ENCODE measurements at regions not wholly inside any gene's neighbourhood (a gene's known extent, or its start where the extent isn't known, plus 50 kb on each side); places are given as distances from the start of the nearest gene placed in this dataset.
"Not testable (repeated sequence)": the region's sequence is repeated elsewhere in the genome, so short reads cannot be mapped to it uniquely, and the experiment has no call there.

DNA sequence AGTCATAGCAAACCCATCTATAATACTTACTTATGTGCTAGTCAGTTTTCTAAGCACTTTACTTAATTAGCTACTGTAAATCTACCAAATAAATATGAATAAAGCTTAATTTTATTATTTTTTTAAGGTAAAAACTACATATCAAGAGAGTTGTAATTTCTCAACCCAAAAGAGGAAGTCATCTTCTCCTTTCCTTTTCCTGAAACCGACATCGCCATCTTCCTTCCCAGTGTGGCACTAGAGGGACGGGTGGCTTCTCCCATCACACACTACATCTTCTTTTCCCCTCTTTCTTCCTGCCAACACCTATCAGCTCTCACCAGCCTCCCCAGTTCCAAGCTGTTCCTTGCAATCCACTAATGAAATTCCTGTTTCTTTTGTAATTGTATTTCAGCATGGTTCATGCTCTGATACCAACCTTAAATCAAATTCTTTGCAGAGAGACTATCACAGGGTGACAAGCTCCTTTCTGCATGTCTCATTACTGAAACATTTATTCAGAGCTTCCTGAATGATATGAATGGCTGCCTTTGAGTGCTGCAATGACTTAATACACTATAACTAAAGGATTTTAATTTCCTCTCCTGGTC, 251.6 kb upstream of the FAM78B start:
- H3K9me3 Mint-ChIP-seq (ENCODE audit: insufficient read depth) = no peaks in the 10 kb centered on the region
- no peak overlapping the region for H3K4me3 Mint-ChIP-seq
- H3K27ac Mint-ChIP-seq = no peak overlapping the region
- POLR2A ChIA-PET = no interaction called here
- CTCF ChIA-PET = no interaction called here
- ATAC-seq (no peak), DNase-seq (no peak)
- peaks cover 3% of the 10 kb centered on the region for H3K27me3 Mint-ChIP-seq (ENCODE audit: low read depth)
- H3K4me1 Mint-ChIP-seq (ENCODE audit: low read depth) = no peaks in the 10 kb centered on the region
- H3K36me3 Mint-ChIP-seq (ENCODE audit: low read depth) = no peaks in the 10 kb centered on the region

DNA sequence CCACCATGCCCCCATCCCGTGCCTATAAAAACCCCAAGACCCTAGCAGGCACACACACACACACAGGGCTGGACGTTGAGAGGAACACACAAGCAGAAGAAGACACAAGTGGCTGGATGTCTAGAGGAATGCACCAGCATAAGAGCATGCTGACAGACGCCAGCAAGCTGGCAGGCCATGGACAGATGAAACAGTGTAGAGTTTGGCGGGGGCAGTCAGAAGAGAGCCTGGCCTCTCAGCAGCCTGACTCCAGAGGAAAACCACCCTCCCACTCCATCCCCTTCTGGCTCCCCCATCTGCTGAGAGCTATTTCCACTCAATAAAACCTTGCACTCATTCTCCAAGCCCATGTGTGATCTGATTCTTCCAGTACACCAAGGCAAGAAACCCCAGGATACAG, 255.8 kb upstream of the FAM78B start:
- ATAC-seq; H3K9me3 Mint-ChIP-seq (ENCODE audit: insufficient read depth); DNase-seq; H3K4me1 Mint-ChIP-seq (ENCODE audit: low read depth); POLR2A ChIA-PET; H3K4me3 Mint-ChIP-seq; H3K27me3 Mint-ChIP-seq (ENCODE audit: low read depth); CTCF ChIA-PET; H3K27ac Mint-ChIP-seq; H3K36me3 Mint-ChIP-seq (ENCODE audit: low read depth): not testable (repeated sequence)

GRCh38 chr1:166432655-166433054, 265.9 kb upstream of the FAM78B start:
- no peaks in the 10 kb centered on the region for H3K36me3 Mint-ChIP-seq (ENCODE audit: low read depth)
- CTCF ChIA-PET = no interaction called here
- DNase-seq = no peak
- H3K27me3 Mint-ChIP-seq (ENCODE audit: low read depth) = no peaks in the 10 kb centered on the region
- no peaks in the 10 kb centered on the region for H3K9me3 Mint-ChIP-seq (ENCODE audit: insufficient read depth)
- no peaks in the 10 kb centered on the region for H3K4me1 Mint-ChIP-seq (ENCODE audit: low read depth)
- POLR2A ChIA-PET = no interaction called here
- H3K27ac Mint-ChIP-seq = no peak overlapping the region
- H3K4me3 Mint-ChIP-seq = no peak overlapping the region
- no peak for ATAC-seq

DNA sequence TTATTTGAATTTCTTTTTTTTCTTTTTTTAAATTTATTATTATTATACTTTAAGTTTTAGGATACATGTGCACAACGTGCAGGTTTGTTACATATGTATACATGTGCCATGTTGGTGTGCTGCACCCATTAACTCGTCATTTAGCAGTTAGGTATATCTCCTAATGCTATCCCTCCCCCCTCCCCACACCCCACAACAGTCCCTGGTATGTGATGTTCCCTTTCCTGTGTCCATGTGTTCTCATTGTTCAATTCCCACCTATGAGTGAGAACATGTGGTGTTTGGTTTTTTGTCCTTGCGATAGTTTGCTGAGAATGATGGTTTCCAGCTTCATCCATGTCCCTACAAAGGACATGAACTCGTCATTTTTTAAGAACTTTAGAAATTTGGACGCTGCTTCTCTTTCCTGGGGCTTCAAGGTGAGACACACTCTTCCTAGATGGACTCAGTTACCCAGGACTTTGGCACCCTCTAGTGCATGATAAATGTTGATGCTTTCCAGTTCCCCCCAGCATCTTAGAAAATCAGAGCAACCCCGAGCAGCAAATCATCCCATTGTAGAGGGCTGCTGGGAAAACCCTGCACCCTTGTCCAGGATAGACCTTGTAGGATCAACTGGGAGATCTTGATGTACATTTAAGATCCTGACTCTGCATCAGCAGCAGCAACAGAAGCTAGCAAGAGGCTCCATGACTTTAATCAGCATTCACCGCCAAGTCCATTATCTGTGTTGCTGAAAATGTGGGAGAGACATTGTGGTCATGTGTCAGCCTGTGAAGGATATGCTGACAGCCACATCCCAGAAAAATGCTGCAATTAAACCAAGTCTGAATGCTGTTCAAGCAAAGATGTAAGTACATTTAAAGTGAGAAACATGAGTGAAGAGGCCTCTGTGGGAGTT, 266.9 kb upstream of the FAM78B start:
- CTCF ChIA-PET; POLR2A ChIA-PET; ATAC-seq; H3K4me3 Mint-ChIP-seq; H3K27ac Mint-ChIP-seq; H3K36me3 Mint-ChIP-seq (ENCODE audit: low read depth); H3K4me1 Mint-ChIP-seq (ENCODE audit: low read depth); DNase-seq; H3K27me3 Mint-ChIP-seq (ENCODE audit: low read depth); H3K9me3 Mint-ChIP-seq (ENCODE audit: insufficient read depth): not testable (repeated sequence)

DNA sequence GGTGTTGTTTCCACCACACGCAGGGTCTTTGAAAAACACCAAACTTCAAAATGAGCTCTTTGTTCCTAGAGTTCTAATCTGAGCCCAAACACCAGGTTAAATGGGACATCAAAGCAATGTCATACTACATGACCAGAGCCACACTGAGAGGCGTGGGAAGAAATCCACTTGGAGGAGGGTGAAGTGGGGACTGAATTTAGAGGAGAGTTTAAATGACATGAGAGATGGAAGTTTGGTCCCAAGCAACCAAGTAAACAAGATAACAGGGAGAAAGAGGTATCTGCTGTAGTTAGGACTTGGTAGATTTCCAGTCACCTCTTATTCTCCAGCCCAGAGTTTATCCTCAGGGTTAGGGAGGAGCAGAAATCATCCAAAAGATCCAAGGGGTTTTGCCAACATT, 290.9 kb upstream of the FAM78B start:
- H3K9me3 Mint-ChIP-seq (ENCODE audit: insufficient read depth) = no peaks in the 10 kb centered on the region
- ChIA-PET POLR2A (no interaction called here), CTCF (no interaction called here)
- no peak for ATAC-seq
- H3K36me3 Mint-ChIP-seq (ENCODE audit: low read depth) = no peaks in the 10 kb centered on the region
- no peak for DNase-seq
- no peak overlapping the region for H3K27ac Mint-ChIP-seq
- no peak overlapping the region for H3K4me3 Mint-ChIP-seq
- no peaks in the 10 kb centered on the region for H3K4me1 Mint-ChIP-seq (ENCODE audit: low read depth)
- H3K27me3 Mint-ChIP-seq (ENCODE audit: low read depth) = peaks cover 4% of the 10 kb centered on the region

DNA sequence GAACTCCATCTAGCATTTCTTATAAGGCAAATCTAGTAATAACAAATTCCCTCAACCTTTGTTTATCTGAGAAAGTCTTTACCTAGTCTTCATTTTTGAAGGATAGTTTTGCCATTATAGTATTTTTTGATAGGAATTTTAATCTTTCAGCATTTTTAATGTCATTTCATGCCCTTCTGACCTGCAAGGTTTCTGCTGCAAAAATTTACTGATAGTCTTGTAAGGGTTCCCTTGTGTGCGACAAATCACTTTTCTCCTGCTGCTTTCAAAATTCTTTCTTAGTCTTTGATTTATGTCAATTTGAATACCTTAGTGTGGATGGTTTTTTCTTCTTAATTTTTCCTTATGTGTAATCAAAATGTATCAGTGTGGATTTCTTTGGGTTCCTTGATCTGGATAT, 297.5 kb upstream of the FAM78B start:
- H3K4me1 Mint-ChIP-seq (ENCODE audit: low read depth) = no peaks in the 10 kb centered on the region
- DNase-seq = no peak
- no peaks in the 10 kb centered on the region for H3K9me3 Mint-ChIP-seq (ENCODE audit: insufficient read depth)
- H3K4me3 Mint-ChIP-seq = no peak overlapping the region
- H3K27me3 Mint-ChIP-seq (ENCODE audit: low read depth) = peaks cover 7% of the 10 kb centered on the region
- ChIA-PET CTCF (interaction anchor here (0.7 to 1.2 kb wide), 2 partner anchors 15 to 25 kb away, joined by 3 to 5 read pairs; no protein-coding TSS in a partner anchor), POLR2A (no interaction called here)
- no peak overlapping the region for H3K27ac Mint-ChIP-seq
- no peaks in the 10 kb centered on the region for H3K36me3 Mint-ChIP-seq (ENCODE audit: low read depth)
- no peak for ATAC-seq

- H3K9me3 Mint-ChIP-seq (ENCODE audit: insufficient read depth) = no peaks in the 10 kb centered on the region
- no peaks in the 10 kb centered on the region for H3K4me1 Mint-ChIP-seq (ENCODE audit: low read depth)
- no peaks in the 10 kb centered on the region for H3K36me3 Mint-ChIP-seq (ENCODE audit: low read depth)
- POLR2A ChIA-PET = interaction anchor here (0.7 kb wide), 1 partner anchor 541 kb away, joined by 3 read pairs; no protein-coding TSS in a partner anchor
- no peak overlapping the region for H3K27ac Mint-ChIP-seq
- DNase-seq (no peak), ATAC-seq (no peak)
- no peak overlapping the region for H3K4me3 Mint-ChIP-seq
- H3K27me3 Mint-ChIP-seq (ENCODE audit: low read depth) = peaks cover 5% of the 10 kb centered on the region
- CTCF ChIA-PET = no interaction called here
Observed at GRCh38 chr1:166470014-166470413, 303.2 kb upstream of the FAM78B start.

DNA sequence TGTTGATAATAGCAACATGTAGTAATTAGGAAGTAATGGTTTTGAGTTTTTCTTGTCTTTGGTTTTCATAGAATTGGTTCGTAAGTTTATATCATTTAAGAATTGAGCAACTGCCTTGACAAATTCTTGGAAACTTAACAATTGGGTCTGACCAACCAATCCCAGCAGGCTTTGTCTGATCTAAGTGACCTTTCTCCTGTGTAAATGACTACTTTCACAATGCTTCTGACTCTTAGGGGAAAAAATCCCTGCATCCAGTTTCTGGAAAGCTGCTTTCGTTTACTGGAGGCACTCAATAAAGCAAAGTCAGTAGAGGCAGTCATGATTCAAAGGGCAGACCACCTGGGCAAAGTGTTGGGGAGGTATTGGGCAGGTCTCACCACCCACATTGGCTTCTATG, 303.6 kb upstream of the FAM78B start:
- Mint-ChIP-seq H3K9me3 (ENCODE audit: insufficient read depth) (no peaks in the 10 kb centered on the region), H3K27ac (no peak overlapping the region), H3K36me3 (ENCODE audit: low read depth) (no peaks in the 10 kb centered on the region), H3K27me3 (ENCODE audit: low read depth) (peaks cover 5% of the 10 kb centered on the region), H3K4me3 (no peak overlapping the region), H3K4me1 (ENCODE audit: low read depth) (no peaks in the 10 kb centered on the region)
- ATAC-seq = no peak
- ChIA-PET POLR2A (interaction anchor here (0.7 kb wide), 1 partner anchor 542 kb away, joined by 3 read pairs; no protein-coding TSS in a partner anchor), CTCF (no interaction called here)
- no peak for DNase-seq

DNA sequence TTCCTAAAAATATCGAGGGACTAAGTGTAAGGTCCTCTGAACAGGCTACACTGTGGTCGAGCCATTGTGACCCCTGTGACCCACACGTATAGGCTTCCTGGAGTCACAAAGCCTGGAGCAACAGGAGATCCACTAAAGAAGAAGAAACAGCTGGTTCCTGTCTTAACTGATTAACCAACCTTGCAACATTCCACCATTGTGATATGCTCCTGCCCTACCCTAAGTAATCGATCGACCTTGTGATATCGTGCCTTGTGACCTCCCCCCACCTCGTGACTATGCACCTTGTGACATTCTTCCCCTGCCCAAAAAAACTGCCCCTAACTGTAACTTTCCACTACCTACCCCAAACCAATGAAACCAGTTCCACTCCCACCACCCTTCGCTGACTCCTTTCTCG, 304.6 kb upstream of the FAM78B start:
- DNase-seq = no peak
- H3K27ac Mint-ChIP-seq = no peak overlapping the region
- H3K27me3 Mint-ChIP-seq (ENCODE audit: low read depth) = peaks cover 5% of the 10 kb centered on the region
- H3K4me3 Mint-ChIP-seq = no peak overlapping the region
- no peaks in the 10 kb centered on the region for H3K4me1 Mint-ChIP-seq (ENCODE audit: low read depth)
- POLR2A ChIA-PET = no interaction called here
- CTCF ChIA-PET = interaction anchor here (0.6 to 1.5 kb wide), 2 partner anchors 9 to 219 kb away, joined by 3 to 4 read pairs; no protein-coding TSS in a partner anchor
- H3K36me3 Mint-ChIP-seq (ENCODE audit: low read depth) = no peaks in the 10 kb centered on the region
- no peak for ATAC-seq
- H3K9me3 Mint-ChIP-seq (ENCODE audit: insufficient read depth) = no peaks in the 10 kb centered on the region

DNA sequence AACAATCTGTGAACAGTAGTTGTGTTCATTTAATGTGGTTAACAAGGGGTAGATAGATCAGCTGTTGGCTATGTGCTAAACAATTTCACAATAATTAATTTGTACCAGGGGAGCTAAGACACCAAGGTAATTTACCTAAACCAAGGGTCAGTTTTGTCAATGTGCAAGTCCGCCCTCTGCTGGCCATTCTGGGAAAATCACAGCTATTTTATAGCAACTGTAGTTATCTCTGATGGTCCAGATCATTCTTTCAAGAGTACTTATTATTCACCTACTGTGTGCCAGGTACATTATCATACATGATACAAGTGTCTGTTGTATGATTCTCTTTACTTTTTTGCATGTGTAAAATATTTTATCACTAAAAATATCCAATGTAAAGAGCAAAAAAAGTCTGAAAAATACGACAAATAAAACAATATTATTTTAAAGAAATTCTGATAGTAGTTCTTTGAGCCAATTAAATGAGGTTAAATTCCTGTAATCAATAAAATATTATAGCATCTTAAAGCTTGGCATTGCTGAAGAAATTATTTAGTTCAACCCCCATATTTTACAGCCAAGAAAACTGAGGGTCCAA, 312.3 kb upstream of the FAM78B start:
- ChIA-PET POLR2A (no interaction called here), CTCF (interaction anchor here (0.7 to 5.1 kb wide), 19 partner anchors 10 to 580 kb away, joined by 3 to 54 read pairs (median 3); no protein-coding TSS in a partner anchor)
- H3K27me3 Mint-ChIP-seq (ENCODE audit: low read depth) = no peaks in the 10 kb centered on the region
- ATAC-seq (no peak), DNase-seq (peak; percentile 70)
- no peaks in the 10 kb centered on the region for H3K36me3 Mint-ChIP-seq (ENCODE audit: low read depth)
- H3K4me1 Mint-ChIP-seq (ENCODE audit: low read depth) = no peaks in the 10 kb centered on the region
- no peak overlapping the region for H3K4me3 Mint-ChIP-seq
- no peaks in the 10 kb centered on the region for H3K9me3 Mint-ChIP-seq (ENCODE audit: insufficient read depth)
- H3K27ac Mint-ChIP-seq = no peak overlapping the region

DNA sequence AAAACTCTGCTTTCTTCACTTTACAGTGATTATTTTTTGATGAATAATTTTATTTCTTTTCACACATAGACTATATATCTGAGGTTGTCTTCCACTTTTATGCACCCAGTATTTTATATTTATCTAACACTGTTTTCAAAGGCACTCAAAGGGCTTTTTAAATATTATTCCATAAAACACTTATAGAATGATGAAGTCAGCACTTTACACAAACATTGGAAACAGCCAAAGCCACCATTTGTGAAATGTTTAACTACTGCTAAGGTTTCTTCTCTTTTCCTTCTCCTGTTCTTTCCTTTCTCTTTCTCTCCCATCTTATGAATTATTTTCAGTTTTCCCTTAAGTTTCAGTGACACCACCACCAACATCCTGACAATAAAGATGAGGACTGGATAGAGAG, 317.7 kb upstream of the FAM78B start:
- no peak overlapping the region for H3K27ac Mint-ChIP-seq
- no peak for DNase-seq

DNA sequence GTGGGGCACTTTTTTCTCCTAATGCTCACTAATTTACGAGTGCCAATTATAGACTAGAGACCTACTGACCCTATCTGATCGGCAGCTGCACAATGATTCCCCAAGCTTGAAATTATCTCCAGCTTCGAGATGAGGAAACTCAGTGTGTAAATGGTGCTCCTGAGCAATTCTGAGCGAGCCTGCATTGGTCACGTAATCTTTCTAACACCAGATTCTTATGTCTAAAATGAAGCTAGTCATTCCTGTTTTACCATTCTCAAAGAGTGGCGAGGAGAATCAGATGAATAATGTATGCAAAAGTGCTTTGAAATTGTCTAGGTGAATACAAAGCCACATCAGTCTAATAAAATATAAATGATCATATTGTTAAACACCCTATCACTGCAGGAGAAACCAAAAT, 318.1 kb upstream of the FAM78B start:
- H3K27me3 Mint-ChIP-seq (ENCODE audit: low read depth) = no peaks in the 10 kb centered on the region
- DNase-seq = no peak
- CTCF ChIA-PET = interaction anchor here (1.4 kb wide), 1 partner anchor 10 kb away, joined by 4 read pairs; no protein-coding TSS in a partner anchor
- no peak for ATAC-seq
- H3K36me3 Mint-ChIP-seq (ENCODE audit: low read depth) = no peaks in the 10 kb centered on the region
- no peak overlapping the region for H3K4me3 Mint-ChIP-seq
- H3K27ac Mint-ChIP-seq = no peak overlapping the region
- H3K9me3 Mint-ChIP-seq (ENCODE audit: insufficient read depth) = no peaks in the 10 kb centered on the region
- peaks cover 16% of the 10 kb centered on the region for H3K4me1 Mint-ChIP-seq (ENCODE audit: low read depth)
- POLR2A ChIA-PET = no interaction called here

More for the DNA sequence above, 317.7 kb upstream of the FAM78B start:
- POLR2A ChIA-PET = no interaction called here
- H3K4me1 Mint-ChIP-seq (ENCODE audit: low read depth) = peaks cover 16% of the 10 kb centered on the region
- H3K9me3 Mint-ChIP-seq (ENCODE audit: insufficient read depth) = no peaks in the 10 kb centered on the region
- H3K27me3 Mint-ChIP-seq (ENCODE audit: low read depth) = no peaks in the 10 kb centered on the region
- CTCF ChIA-PET = interaction anchor here (1.4 kb wide), 1 partner anchor 10 kb away, joined by 4 read pairs; no protein-coding TSS in a partner anchor
- H3K36me3 Mint-ChIP-seq (ENCODE audit: low read depth) = no peaks in the 10 kb centered on the region
- no peak overlapping the region for H3K4me3 Mint-ChIP-seq
- ATAC-seq = no peak
